Natural killer cell (primary cell): ENCODE measurements at regions not wholly inside any gene's neighbourhood (a gene's known extent, or its start where the extent isn't known, plus 50 kb on each side); places are given as distances from the start of the nearest gene placed in this dataset.

ENCODE experiments used
- ATAC-seq, 3 donors: fragments of 150-1000 bp in 2 of 3; fragments of 200-7000 bp in 1 of 3; cut with Tn5 transposase; 1 replicate in 1 of 3; 2 replicates in 2 of 3; pipeline ENCODE4 v1.10.0; 2021; ENCODE audit warnings: mild to moderate bottlenecking in 2 of 3, moderate library complexity in 2 of 3
- DNase-seq, 2 donors: peaks; one replicate each; pipeline versions ENCODE4 v3.0.0 to v3.0.0-alpha.2; 2013 to 2021; ENCODE audit warnings: mixed read lengths in 1 of 2
- H3K27ac ChIP-seq: one replicate; pipeline ENCODE4 v1.5.1; 2013; ENCODE audit warnings: mild to moderate bottlenecking, low read length
- H3K27me3 ChIP-seq: one replicate; pipeline ENCODE4 v1.6.1; 2013; ENCODE audit warnings: low read length; ENCODE audit not compliant: control insufficient read depth, insufficient read depth
- H3K36me3 ChIP-seq: one replicate; pipeline ENCODE4 v1.6.1; 2013; ENCODE audit warnings: low read length; ENCODE audit not compliant: control insufficient read depth, insufficient read depth
- H3K4me1 ChIP-seq: one replicate; pipeline ENCODE4 v1.6.1; 2013; ENCODE audit warnings: low read length; ENCODE audit not compliant: control insufficient read depth, insufficient read depth
- H3K4me3 ChIP-seq: one replicate; pipeline ENCODE4 v1.5.1; 2013; ENCODE audit warnings: low read length
- H3K9me3 ChIP-seq: one replicate; pipeline ENCODE4 v1.6.1; 2013; ENCODE audit warnings: low read length; ENCODE audit not compliant: control insufficient read depth, insufficient read depth
- H3K27ac Mint-ChIP-seq, 2 donors: one replicate each; pipeline ENCODE4 v1.8.0; 2022; ENCODE audit warnings: mild to moderate bottlenecking in 2 of 2, mixed read lengths in 2 of 2, moderate library complexity in 1 of 2
- H3K27me3 Mint-ChIP-seq, 2 donors: one replicate each; pipeline ENCODE4 v1.8.0; 2022; ENCODE audit warnings: low read depth in 2 of 2, mixed read lengths in 2 of 2
- H3K36me3 Mint-ChIP-seq: one replicate; pipeline ENCODE4 v1.8.0; 2022; ENCODE audit warnings: mixed read lengths
- H3K4me1 Mint-ChIP-seq, 2 donors: one replicate each; pipeline ENCODE4 v1.8.0; 2022; ENCODE audit warnings: mixed read lengths in 2 of 2
- H3K4me3 Mint-ChIP-seq: one replicate; pipeline ENCODE4 v1.8.0; 2022; ENCODE audit warnings: mild to moderate bottlenecking, moderate library complexity, mixed read lengths
- H3K9me3 Mint-ChIP-seq, 2 donors: one replicate each; pipeline ENCODE4 v1.8.0; 2022; ENCODE audit warnings: mixed read lengths in 2 of 2
- WGBS: methylation state at CpG from one replicate; pipeline ENCODE4 v1.1.7; 2013; ENCODE audit warnings: missing lambda C conversion rate; ENCODE audit not compliant: insufficient coverage; 5-methylcytosine and 5-hydroxymethylcytosine counted together
- intact Hi-C: fragments of 100-400 bp; cut with micrococcal nuclease; formaldehyde crosslinking; loops from one replicate; pipeline ENCODE4 v1.14.2; 2022
- TF ChIP-seq, protein P1 (sequence below): fragments of 200-600 bp; IDR thresholded peaks from one replicate; pipeline ENCODE4 v1.8.0; 2022; ENCODE audit warnings: antibody characterized with exemption

DNA sequence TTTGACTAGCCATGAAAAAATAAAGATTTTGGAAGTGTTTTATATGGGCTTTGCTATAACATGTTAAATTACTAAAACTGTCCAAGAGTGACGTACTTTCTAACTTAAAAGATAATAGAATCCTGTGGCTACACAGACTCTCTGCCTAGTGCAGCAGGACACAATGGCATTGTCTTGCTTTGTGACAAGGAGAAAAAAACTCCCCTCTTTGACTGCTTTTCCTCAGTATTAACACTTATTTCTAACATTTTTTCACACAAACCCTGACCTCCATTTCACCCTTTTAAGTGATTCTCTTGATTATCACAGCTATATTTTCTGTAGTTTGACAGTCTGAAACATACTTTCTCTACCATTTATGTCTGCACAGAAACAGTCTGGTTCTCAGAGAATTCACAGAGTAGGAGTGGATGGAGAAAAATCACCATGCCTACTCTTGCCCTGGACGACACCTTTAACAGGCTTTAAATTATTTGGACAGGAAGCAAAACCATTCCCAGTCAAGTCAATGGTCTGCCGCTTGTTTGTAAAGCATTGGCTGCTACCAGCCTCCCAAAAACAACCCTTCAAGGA lies 336.3 kb upstream of the SMIM30 start:
- peaks cover 7 to 10% of the 10 kb centered on the region in 2 donors for H3K9me3 Mint-ChIP-seq
- 58% methylated on average over 3 of the region's 3 CpGs for WGBS
- H3K4me1 Mint-ChIP-seq = no peaks in the 10 kb centered on the region
- intact Hi-C loops = no loop called here
- ATAC-seq (no peak), DNase-seq (no peak)
- H3K27ac Mint-ChIP-seq = no peak overlapping the region
- no peaks in the 10 kb centered on the region for H3K36me3 Mint-ChIP-seq
- no peak overlapping the region for H3K4me3 ChIP-seq
- H3K27me3 Mint-ChIP-seq = no peaks in the 10 kb centered on the region
- H3K27ac ChIP-seq = no peak overlapping the region
- H3K36me3 ChIP-seq = no peaks in the 10 kb centered on the region
- H3K4me3 Mint-ChIP-seq = no peak overlapping the region
- no peaks in the 10 kb centered on the region for H3K4me1 ChIP-seq
- no peaks in the 10 kb centered on the region for H3K9me3 ChIP-seq
- TF ChIP-seq, protein P1, sequence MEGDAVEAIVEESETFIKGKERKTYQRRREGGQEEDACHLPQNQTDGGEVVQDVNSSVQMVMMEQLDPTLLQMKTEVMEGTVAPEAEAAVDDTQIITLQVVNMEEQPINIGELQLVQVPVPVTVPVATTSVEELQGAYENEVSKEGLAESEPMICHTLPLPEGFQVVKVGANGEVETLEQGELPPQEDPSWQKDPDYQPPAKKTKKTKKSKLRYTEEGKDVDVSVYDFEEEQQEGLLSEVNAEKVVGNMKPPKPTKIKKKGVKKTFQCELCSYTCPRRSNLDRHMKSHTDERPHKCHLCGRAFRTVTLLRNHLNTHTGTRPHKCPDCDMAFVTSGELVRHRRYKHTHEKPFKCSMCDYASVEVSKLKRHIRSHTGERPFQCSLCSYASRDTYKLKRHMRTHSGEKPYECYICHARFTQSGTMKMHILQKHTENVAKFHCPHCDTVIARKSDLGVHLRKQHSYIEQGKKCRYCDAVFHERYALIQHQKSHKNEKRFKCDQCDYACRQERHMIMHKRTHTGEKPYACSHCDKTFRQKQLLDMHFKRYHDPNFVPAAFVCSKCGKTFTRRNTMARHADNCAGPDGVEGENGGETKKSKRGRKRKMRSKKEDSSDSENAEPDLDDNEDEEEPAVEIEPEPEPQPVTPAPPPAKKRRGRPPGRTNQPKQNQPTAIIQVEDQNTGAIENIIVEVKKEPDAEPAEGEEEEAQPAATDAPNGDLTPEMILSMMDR = no peak
- no peaks in the 10 kb centered on the region for H3K27me3 ChIP-seq

DNA sequence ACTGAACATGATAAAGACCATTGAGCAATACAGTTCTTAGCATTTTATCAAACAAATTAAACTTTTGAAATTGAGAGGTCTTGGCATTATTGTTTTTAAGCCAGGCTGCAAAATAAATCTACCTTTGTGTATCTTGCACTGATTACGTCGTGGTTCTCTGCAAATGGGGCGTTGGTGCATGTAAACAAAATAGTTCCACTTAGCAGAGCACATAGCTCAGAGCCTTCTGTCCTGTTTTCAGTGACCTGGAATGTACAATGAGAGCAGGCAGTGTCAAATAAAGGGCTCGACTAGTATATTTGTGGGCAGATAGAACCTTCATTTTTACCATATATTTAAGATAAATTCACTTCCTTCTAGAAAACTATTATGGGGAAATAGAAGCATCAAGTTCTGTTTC lies 333.9 kb upstream of the SMIM30 start:
- TF ChIP-seq, protein P1 = no peak
- Histone ChIP-seq H3K27me3 (no peaks in the 10 kb centered on the region), H3K36me3 (no peaks in the 10 kb centered on the region), H3K9me3 (no peaks in the 10 kb centered on the region), H3K4me1 (no peaks in the 10 kb centered on the region), H3K27ac (no peak overlapping the region), H3K4me3 (no peak overlapping the region)
- peaks cover 6 to 7% of the 10 kb centered on the region in 2 donors for H3K9me3 Mint-ChIP-seq
- 75% methylated on average over 3 of the region's 4 CpGs for whole genome bisulfite sequencing
- ATAC-seq (no peak), DNase-seq (no peak)
- H3K27ac Mint-ChIP-seq = no peak overlapping the region
- H3K27me3 Mint-ChIP-seq = no peaks in the 10 kb centered on the region
- intact Hi-C loops = no loop called here
- H3K36me3 Mint-ChIP-seq = no peaks in the 10 kb centered on the region
- H3K4me3 Mint-ChIP-seq = no peak overlapping the region
- H3K4me1 Mint-ChIP-seq = no peaks in the 10 kb centered on the region

DNA sequence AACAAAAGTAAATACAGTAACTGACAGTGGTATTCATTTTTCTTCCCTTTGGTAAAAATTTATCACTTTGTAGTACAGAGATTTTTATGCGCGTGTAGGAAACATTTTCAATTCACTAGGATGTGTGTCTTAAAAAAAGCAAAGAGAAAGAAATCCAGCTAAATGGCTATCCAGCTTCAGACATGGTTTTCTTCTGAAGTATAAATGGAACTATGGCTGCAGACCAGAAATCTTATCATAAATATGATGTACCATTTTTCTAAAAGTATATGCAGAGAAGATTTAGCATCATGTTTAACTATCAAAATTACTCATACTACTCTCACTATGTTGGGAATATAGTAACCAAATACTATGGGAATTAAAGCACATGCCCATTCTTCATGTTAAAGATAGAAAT lies 328.4 kb upstream of the SMIM30 start:
- no peaks in the 10 kb centered on the region for H3K27me3 Mint-ChIP-seq
- Histone ChIP-seq H3K27ac (no peak overlapping the region), H3K4me3 (no peak overlapping the region), H3K9me3 (no peaks in the 10 kb centered on the region), H3K36me3 (no peaks in the 10 kb centered on the region), H3K27me3 (no peaks in the 10 kb centered on the region), H3K4me1 (no peaks in the 10 kb centered on the region)
- H3K27ac Mint-ChIP-seq = no peak overlapping the region
- intact Hi-C loops = no loop called here
- no peaks in the 10 kb centered on the region for H3K36me3 Mint-ChIP-seq
- DNase-seq (no peak), ATAC-seq (no peak)
- 89% methylated on average over 2 of the region's 2 CpGs for WGBS
- TF ChIP-seq, protein P1 = no peak
- H3K4me1 Mint-ChIP-seq = no peaks in the 10 kb centered on the region
- no peak overlapping the region for H3K4me3 Mint-ChIP-seq
- H3K9me3 Mint-ChIP-seq = peaks cover 4 to 9% of the 10 kb centered on the region in 2 donors

DNA sequence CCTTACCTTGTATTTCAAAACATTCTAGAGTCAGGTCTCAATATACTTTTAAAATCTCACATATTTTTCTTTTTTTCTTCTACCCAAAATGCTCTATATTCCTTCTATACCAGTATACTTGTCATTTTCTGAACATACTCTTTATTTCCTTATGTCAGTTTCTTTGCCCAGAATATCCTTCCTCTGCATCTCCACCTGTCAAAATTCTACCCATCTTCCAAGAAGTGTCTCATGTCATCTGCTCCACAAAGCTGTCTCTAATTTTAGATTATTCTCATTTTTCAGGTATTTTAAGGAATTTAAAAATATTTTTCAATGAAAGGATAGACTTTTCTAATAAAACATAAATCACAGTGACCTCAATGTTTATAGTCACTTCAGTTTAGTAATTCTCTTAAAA lies 328.0 kb upstream of the SMIM30 start:
- H3K27ac Mint-ChIP-seq = no peak overlapping the region
- no peaks in the 10 kb centered on the region for H3K36me3 ChIP-seq
- TF ChIP-seq, protein P1 = no peak

More for the DNA sequence above, 328.0 kb upstream of the SMIM30 start:
- no peak for ATAC-seq
- H3K4me1 ChIP-seq = no peaks in the 10 kb centered on the region
- intact Hi-C loops = no loop called here
- no peak overlapping the region for H3K4me3 ChIP-seq
- no peak overlapping the region for H3K4me3 Mint-ChIP-seq
- H3K27me3 Mint-ChIP-seq = no peaks in the 10 kb centered on the region
- no peaks in the 10 kb centered on the region for H3K27me3 ChIP-seq
- no peaks in the 10 kb centered on the region for H3K9me3 ChIP-seq
- peaks cover 7 to 9% of the 10 kb centered on the region in 2 donors for H3K9me3 Mint-ChIP-seq
- no peak overlapping the region for H3K27ac ChIP-seq
- H3K36me3 Mint-ChIP-seq = no peaks in the 10 kb centered on the region
- H3K4me1 Mint-ChIP-seq = no peaks in the 10 kb centered on the region
- DNase-seq = no peak
